H9 (cell line): ENCODE measurements at regions not wholly inside any gene's neighbourhood (a gene's known extent, or its start where the extent isn't known, plus 50 kb on each side); places are given as distances from the start of the nearest gene placed in this dataset.

Source experiments
- DNase-seq: peaks from one replicate; pipeline ENCODE4 v3.0.0-alpha.2; 2017
- H2AFZ ChIP-seq: one replicate; pipeline ENCODE4 v1.6.1; 2013; ENCODE audit warnings: mild to moderate bottlenecking, low read length, control low read depth, moderate library complexity
- H2AK5ac ChIP-seq: 2 replicates; pipeline ENCODE4 v1.6.1; 2013; ENCODE audit warnings: low read length, control low read depth, mixed read lengths; ENCODE audit not compliant: insufficient read length
- H2BK120ac ChIP-seq: one replicate; pipeline ENCODE4 v1.6.1; 2013; ENCODE audit warnings: low read depth, mild to moderate bottlenecking, low read length, control low read depth, inconsistent platforms; ENCODE audit not compliant: poor library complexity, severe bottlenecking
- H2BK12ac ChIP-seq: 2 replicates; pipeline ENCODE4 v1.6.1; 2013; ENCODE audit warnings: low read length, control low read depth, mixed read lengths, low read depth; ENCODE audit not compliant: insufficient read length
- H2BK15ac ChIP-seq: 2 replicates; pipeline ENCODE4 v1.6.1; 2013; ENCODE audit warnings: low read depth, low read length, control low read depth
- H2BK20ac ChIP-seq: one replicate; pipeline ENCODE4 v1.6.1; 2013; ENCODE audit warnings: low read depth, mild to moderate bottlenecking, low read length, control low read depth, inconsistent platforms; ENCODE audit not compliant: poor library complexity, severe bottlenecking
- H2BK5ac ChIP-seq: 2 replicates; pipeline ENCODE4 v1.6.1; 2013; ENCODE audit warnings: low read length, control low read depth, mixed read lengths; ENCODE audit not compliant: insufficient read length
- H3K14ac ChIP-seq: 2 replicates; pipeline ENCODE4 v1.6.1; 2013; ENCODE audit warnings: low read length, control low read depth; ENCODE audit not compliant: insufficient read depth
- H3K18ac ChIP-seq: 2 replicates; pipeline ENCODE4 v1.6.1; 2013; ENCODE audit warnings: low read depth, mild to moderate bottlenecking, mixed read lengths, low read length, control low read depth; ENCODE audit not compliant: insufficient read length
- H3K23ac ChIP-seq: 2 replicates; pipeline ENCODE4 v1.6.1; 2013; ENCODE audit warnings: low read length, control low read depth, mixed read lengths, low read depth; ENCODE audit not compliant: insufficient read length
- H3K23me2 ChIP-seq: 2 replicates; pipeline ENCODE4 v1.6.1; 2013; ENCODE audit warnings: low read depth, mild to moderate bottlenecking, mixed read lengths, low read length, control low read depth; ENCODE audit not compliant: insufficient read length, poor library complexity, severe bottlenecking
- H3K27ac ChIP-seq: 2 replicates; pipeline ENCODE4 v1.5.1; 2013; ENCODE audit warnings: low read length, control low read depth, mixed read lengths, low read depth; ENCODE audit not compliant: insufficient read length
- H3K27me3 ChIP-seq: 2 replicates; pipeline ENCODE4 v1.6.1; 2013; ENCODE audit warnings: low read length, control low read depth, inconsistent platforms; ENCODE audit not compliant: insufficient read depth
- H3K4ac ChIP-seq: 2 replicates; pipeline ENCODE4 v1.6.1; 2013; ENCODE audit warnings: low read depth, mild to moderate bottlenecking, control low read depth, inconsistent platforms, low read length, moderate library complexity
- H3K4me1 ChIP-seq: 2 replicates; pipeline ENCODE4 v1.6.1; 2013; ENCODE audit warnings: low read length, control low read depth, inconsistent platforms; ENCODE audit not compliant: insufficient read depth
- H3K4me2 ChIP-seq: 2 replicates; pipeline ENCODE4 v1.6.1; 2013; ENCODE audit warnings: low read length, control low read depth, mixed read lengths; ENCODE audit not compliant: insufficient read length, insufficient read depth
- H3K56ac ChIP-seq: 2 replicates; pipeline ENCODE4 v1.6.1; 2013; ENCODE audit warnings: low read depth, mild to moderate bottlenecking, mixed read lengths, low read length, control low read depth; ENCODE audit not compliant: insufficient read length
- H3K79me1 ChIP-seq: 2 replicates; pipeline ENCODE4 v1.6.1; 2013; ENCODE audit warnings: low read depth, mild to moderate bottlenecking, moderate library complexity, low read length, control low read depth, inconsistent platforms; ENCODE audit not compliant: insufficient read depth, poor library complexity, severe bottlenecking
- H3K79me2 ChIP-seq: 2 replicates; pipeline ENCODE4 v1.6.1; 2013; ENCODE audit warnings: low read length, control low read depth, inconsistent platforms; ENCODE audit not compliant: insufficient read depth
- H3K9ac ChIP-seq: 2 replicates; pipeline ENCODE4 v1.6.1; 2013; ENCODE audit warnings: low read length, control low read depth, mixed read lengths; ENCODE audit not compliant: insufficient read length; ENCODE audit errors: extremely low read depth
- H3K9me3 ChIP-seq: one replicate; pipeline ENCODE4 v1.6.1; 2013; ENCODE audit warnings: low read depth, low read length, inconsistent platforms; ENCODE audit not compliant: control insufficient read depth
- H3T11ph ChIP-seq: one replicate; pipeline ENCODE4 v1.6.1; 2013; ENCODE audit warnings: mild to moderate bottlenecking, low read length, control low read depth, inconsistent platforms
- H4K20me1 ChIP-seq: one replicate; pipeline ENCODE4 v1.6.1; 2013; ENCODE audit not compliant: control insufficient read depth, insufficient read length, insufficient read depth
- H4K5ac ChIP-seq: 2 replicates; pipeline ENCODE4 v1.6.1; 2013; ENCODE audit warnings: low read depth, mild to moderate bottlenecking, mixed read lengths, low read length, control low read depth; ENCODE audit not compliant: insufficient read length
- H4K8ac ChIP-seq: replicated peaks from 2 replicates; pipeline ENCODE4 v1.6.1; 2013; ENCODE audit warnings: low read length, control low read depth, mixed read lengths, low read depth; ENCODE audit not compliant: insufficient read length
- H4K91ac ChIP-seq: 2 replicates; pipeline ENCODE4 v1.6.1; 2013; ENCODE audit warnings: low read depth, mild to moderate bottlenecking, moderate library complexity, mixed read lengths, low read length, control low read depth; ENCODE audit not compliant: insufficient read length
- H3K27ac Mint-ChIP-seq, 3 experiments: 2 replicates in 2 of 3; 3 replicates in 1 of 3; pipeline ENCODE4 v1.8.0; 2020 to 2021; ENCODE audit warnings: mixed read lengths in 3 of 3, mild to moderate bottlenecking in 1 of 3, moderate library complexity in 1 of 3
- H3K27me3 Mint-ChIP-seq: 2 replicates; pipeline ENCODE4 v1.8.0; 2021; ENCODE audit warnings: low read depth, mild to moderate bottlenecking, moderate library complexity, mixed read lengths
- H3K36me3 Mint-ChIP-seq, 3 experiments: 2 replicates in 2 of 3; 3 replicates in 1 of 3; pipeline ENCODE4 v1.8.0; 2020 to 2021; ENCODE audit warnings: low read depth in 3 of 3, mixed read lengths in 3 of 3; ENCODE audit not compliant: insufficient read depth in 1 of 3
- H3K4me1 Mint-ChIP-seq, 2 experiments: 2 replicates each; pipeline ENCODE4 v1.8.0; 2020; ENCODE audit warnings: mixed read lengths in 2 of 2
- H3K4me3 Mint-ChIP-seq, 2 experiments: 2 replicates in 1 of 2; 3 replicates in 1 of 2; pipeline ENCODE4 v1.8.0; 2020 to 2021; ENCODE audit warnings: mild to moderate bottlenecking in 2 of 2, mixed read lengths in 2 of 2, moderate library complexity in 1 of 2
- H3K9me3 Mint-ChIP-seq, 2 experiments: 2 replicates in 1 of 2; 3 replicates in 1 of 2; pipeline ENCODE4 v1.8.0; 2020; ENCODE audit warnings: mild to moderate bottlenecking in 2 of 2, mixed read lengths in 2 of 2, moderate library complexity in 1 of 2
- CTCF ChIP-seq: fragments of 200-600 bp; sonication (generic); conservative IDR thresholded peaks from 3 replicates; pipeline ENCODE4 v1.8.0; 2021; ENCODE audit warnings: antibody characterized with exemption, mild to moderate bottlenecking
- WGBS: extraction: QIAGEN DNeasy Blood & Tissue Kit; methylation state at CpG from one replicate; pipeline ENCODE4 v1.1.7; 2013; ENCODE audit warnings: missing lambda C conversion rate, low lambda C conversion rate, mixed read lengths; ENCODE audit not compliant: insufficient read length; ENCODE audit errors: extremely low coverage; 5-methylcytosine and 5-hydroxymethylcytosine counted together

GRCh38 chr2:193774166-193774565 is 1579.4 kb upstream of the TMEFF2 start:
- Histone ChIP-seq H4K20me1 (no peaks in the 10 kb centered on the region), H2BK12ac (no peak overlapping the region), H3K9ac (no peak overlapping the region), H3K79me1 (no peaks in the 10 kb centered on the region), H2BK20ac (no peak overlapping the region), H3K79me2 (no peaks in the 10 kb centered on the region), H2BK120ac (no peak overlapping the region), H3T11ph (no peak overlapping the region), H3K27ac (no peak overlapping the region), H3K56ac (no peak overlapping the region), H3K18ac (no peak overlapping the region), H3K4ac (no peak overlapping the region), H2BK5ac (no peak overlapping the region), H3K9me3 (no peaks in the 10 kb centered on the region), H3K27me3 (no peaks in the 10 kb centered on the region), H2BK15ac (no peak overlapping the region), H2AFZ (no peak overlapping the region), H2AK5ac (no peak overlapping the region), H3K23ac (no peak overlapping the region), H3K4me2 (no peak overlapping the region), H3K14ac (no peak overlapping the region), H4K91ac (no peak overlapping the region), H4K8ac (no peak overlapping the region), H4K5ac (no peak overlapping the region), H3K23me2 (no peaks in the 10 kb centered on the region), H3K4me1 (no peaks in the 10 kb centered on the region)
- no peaks in the 10 kb centered on the region for H3K36me3 Mint-ChIP-seq
- no peaks in the 10 kb centered on the region for H3K4me1 Mint-ChIP-seq
- H3K27ac Mint-ChIP-seq, result no peak overlapping the region
- DNase-seq, result no peak
- no peak overlapping the region for H3K4me3 Mint-ChIP-seq
- no CpG with 5 or more reads among the region's 2 CpGs for WGBS
- no peak for TF ChIP-seq CTCF
- H3K9me3 Mint-ChIP-seq, result no peaks in the 10 kb centered on the region
- H3K27me3 Mint-ChIP-seq, result no peaks in the 10 kb centered on the region; the same call in 1 of the 2 replicates
